ENCODE measurements at regions not wholly inside any gene's neighbourhood (a gene's known extent, or its start where the extent isn't known, plus 50 kb on each side); places are given as distances from the start of the nearest gene placed in this dataset.

DNA sequence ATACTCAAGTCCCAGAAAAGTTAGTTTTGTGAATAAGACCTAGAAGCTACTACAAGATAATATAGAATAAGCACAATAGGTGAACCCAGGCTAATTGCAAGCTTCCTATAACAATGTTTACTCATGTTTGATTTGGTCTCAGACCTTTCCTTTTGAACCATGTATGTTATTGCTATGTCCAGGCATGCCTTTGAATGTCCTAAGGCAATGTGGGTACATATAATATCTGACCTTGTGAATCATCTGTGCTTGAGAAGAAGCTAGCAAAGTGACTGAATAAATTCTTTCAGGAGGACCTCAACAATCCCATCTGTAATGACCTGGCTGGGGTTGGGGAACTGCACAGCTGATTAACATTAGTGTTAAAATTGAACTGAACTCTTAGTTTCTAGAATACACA is 1285.9 kb upstream of the CELF4 start (continued):
- no peak for TF ChIP-seq POU2F2 (IDR thresholded peaks at IDR 0.05; ENCODE audit: borderline replicate concordance, low read depth, low read length)
- no peak for TF ChIP-seq ZNF24 (IDR thresholded peaks at IDR 0.05)

GRCh38 chr18:38847326-38847725 is 1281.7 kb upstream of the CELF4 start:
- FAIRE-seq: no peak
- 2% methylated on average over 2 of the region's 2 CpGs for WGBS (ENCODE audit: insufficient coverage, insufficient replicate concordance, low lambda C conversion rate, missing lambda C conversion rate)
- TF ChIP-seq MXI1 (IDR thresholded peaks at IDR 0.05; ENCODE audit: low read depth, low read length) (no peak), RCOR1 (conservative IDR thresholded peaks at IDR 0.05; ENCODE audit: low read depth, low read length) (no peak), CUX1 (IDR thresholded peaks at IDR 0.05; ENCODE audit: insufficient replicate concordance, low read depth, low read length) (no peak), MAX (IDR thresholded peaks at IDR 0.05; ENCODE audit: low read depth, low read length) (no peak), BRCA1 (IDR thresholded peaks at IDR 0.05; ENCODE audit: low read depth, low read length) (no peak), CREB1 (IDR thresholded peaks at IDR 0.05; ENCODE audit: low read depth) (no peak), POLR2AphosphoS5 (IDR thresholded peaks at IDR 0.05; ENCODE audit: low read length) (no peak), SMC3 (IDR thresholded peaks at IDR 0.05; ENCODE audit: borderline replicate concordance, low read length) (no peak)
- TF ChIP-seq, protein P1, sequence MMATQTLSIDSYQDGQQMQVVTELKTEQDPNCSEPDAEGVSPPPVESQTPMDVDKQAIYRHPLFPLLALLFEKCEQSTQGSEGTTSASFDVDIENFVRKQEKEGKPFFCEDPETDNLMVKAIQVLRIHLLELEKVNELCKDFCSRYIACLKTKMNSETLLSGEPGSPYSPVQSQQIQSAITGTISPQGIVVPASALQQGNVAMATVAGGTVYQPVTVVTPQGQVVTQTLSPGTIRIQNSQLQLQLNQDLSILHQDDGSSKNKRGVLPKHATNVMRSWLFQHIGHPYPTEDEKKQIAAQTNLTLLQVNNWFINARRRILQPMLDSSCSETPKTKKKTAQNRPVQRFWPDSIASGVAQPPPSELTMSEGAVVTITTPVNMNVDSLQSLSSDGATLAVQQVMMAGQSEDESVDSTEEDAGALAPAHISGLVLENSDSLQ (IDR thresholded peaks at IDR 0.05): no peak
- TF ChIP-seq, protein P2, sequence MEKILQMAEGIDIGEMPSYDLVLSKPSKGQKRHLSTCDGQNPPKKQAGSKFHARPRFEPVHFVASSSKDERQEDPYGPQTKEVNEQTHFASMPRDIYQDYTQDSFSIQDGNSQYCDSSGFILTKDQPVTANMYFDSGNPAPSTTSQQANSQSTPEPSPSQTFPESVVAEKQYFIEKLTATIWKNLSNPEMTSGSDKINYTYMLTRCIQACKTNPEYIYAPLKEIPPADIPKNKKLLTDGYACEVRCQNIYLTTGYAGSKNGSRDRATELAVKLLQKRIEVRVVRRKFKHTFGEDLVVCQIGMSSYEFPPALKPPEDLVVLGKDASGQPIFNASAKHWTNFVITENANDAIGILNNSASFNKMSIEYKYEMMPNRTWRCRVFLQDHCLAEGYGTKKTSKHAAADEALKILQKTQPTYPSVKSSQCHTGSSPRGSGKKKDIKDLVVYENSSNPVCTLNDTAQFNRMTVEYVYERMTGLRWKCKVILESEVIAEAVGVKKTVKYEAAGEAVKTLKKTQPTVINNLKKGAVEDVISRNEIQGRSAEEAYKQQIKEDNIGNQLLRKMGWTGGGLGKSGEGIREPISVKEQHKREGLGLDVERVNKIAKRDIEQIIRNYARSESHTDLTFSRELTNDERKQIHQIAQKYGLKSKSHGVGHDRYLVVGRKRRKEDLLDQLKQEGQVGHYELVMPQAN (conservative IDR thresholded peaks at IDR 0.05): no peak

More at GRCh38 chr18:38847326-38847725, 1281.7 kb upstream of the CELF4 start:
- no peak overlapping the region for H3K9ac ChIP-seq (ENCODE audit: control insufficient read depth, insufficient read depth, low read length)
- BruUV-seq (replicated peaks): no TSS peak
- H3K4me3 ChIP-seq: no peak overlapping the region
- in situ Hi-C loops (cut with MboI): no loop called here
- no peaks in the 10 kb centered on the region for H3K27me3 ChIP-seq (replicated peaks in 1 of 2; ENCODE audit: control insufficient read depth in 2 of 2, insufficient read depth in 2 of 2, low read length in 1 of 2)
- no peaks in the 10 kb centered on the region for H3K36me3 ChIP-seq (ENCODE audit: control insufficient read depth in 2 of 2, insufficient read depth in 2 of 2, low read length in 1 of 2)
- H2AFZ ChIP-seq (ENCODE audit: control insufficient read depth, low read depth, low read length): no peak overlapping the region
- H4K20me1 ChIP-seq (ENCODE audit: control insufficient read depth, insufficient read depth): no peaks in the 10 kb centered on the region
- H3K4me2 ChIP-seq (ENCODE audit: control insufficient read depth, insufficient read depth): no peak overlapping the region
- SMC1A ChIA-PET (ENCODE audit: uncharacterized antibody, unreplicated experiment): interaction anchor here (0.7 kb wide), 1 partner anchor 241 kb away, joined by 3 read pairs; no protein-coding TSS in a partner anchor
- no peak for DNase-seq (ENCODE audit: low read depth, low spot score)
- POLR2A ChIA-PET: no interaction called here
- intact Hi-C loops (cut with micrococcal nuclease; ENCODE audit: unreplicated experiment): no loop called here
- ATAC-seq: no peak
- no peaks in the 10 kb centered on the region for H3K4me1 ChIP-seq (ENCODE audit: control insufficient read depth, insufficient read depth, low read length)
- RAD21 ChIA-PET (ENCODE audit: unreplicated experiment): no interaction called here
- CTCF ChIA-PET: interaction anchor here (0.7 kb wide), 1 partner anchor 316 kb away, joined by 3 read pairs; no protein-coding TSS in a partner anchor
- no peaks in the 10 kb centered on the region for H3K9me3 ChIP-seq (replicated peaks; ENCODE audit: control insufficient read depth, insufficient read depth, low read length)
- no peaks in the 10 kb centered on the region for H3K79me2 ChIP-seq (ENCODE audit: control insufficient read depth, insufficient read depth, low read length)
- H3K27ac ChIP-seq (ENCODE audit: control insufficient read depth, insufficient read depth): no peak overlapping the region

Data from GM12878 (cell line).